Neural crest cell (in vitro differentiated cells): ENCODE measurements at regions not wholly inside any gene's neighbourhood (a gene's known extent, or its start where the extent isn't known, plus 50 kb on each side); places are given as distances from the start of the nearest gene placed in this dataset.

Experiments used
- DNase-seq: peaks from one replicate; pipeline ENCODE4 v3.0.0; 2021; ENCODE audit warnings: low read depth, mixed read lengths, low spot score
- H3K27ac Mint-ChIP-seq: one replicate; pipeline ENCODE4 v1.8.0; 2021; ENCODE audit warnings: mild to moderate bottlenecking, mixed read lengths; ENCODE audit not compliant: unreplicated experiment
- H3K27me3 Mint-ChIP-seq: 2 replicates; pipeline ENCODE4 v1.8.0; 2021; ENCODE audit warnings: low read depth, mild to moderate bottlenecking, mixed read lengths
- H3K36me3 Mint-ChIP-seq: 2 replicates; pipeline ENCODE4 v1.8.0; 2021; ENCODE audit warnings: low read depth, mild to moderate bottlenecking, mixed read lengths
- H3K4me1 Mint-ChIP-seq: 2 replicates; pipeline ENCODE4 v1.8.0; 2021; ENCODE audit warnings: mixed read lengths
- H3K4me3 Mint-ChIP-seq: one replicate; pipeline ENCODE4 v1.8.0; 2021; ENCODE audit warnings: mild to moderate bottlenecking, mixed read lengths
- H3K9me3 Mint-ChIP-seq: 2 replicates; pipeline ENCODE4 v1.8.0; 2021; ENCODE audit warnings: mixed read lengths
- CTCF ChIP-seq: fragments of 200-600 bp; sonication (generic); conservative IDR thresholded peaks from 2 replicates; pipeline ENCODE4 v1.5.0; 2021; ENCODE audit warnings: antibody characterized with exemption, mild to moderate bottlenecking

GRCh38 chr19:30743011-30743410, 370.8 kb downstream of the ZNF536 start:
- no peak overlapping the region for H3K27ac Mint-ChIP-seq
- no peak overlapping the region for H3K4me3 Mint-ChIP-seq
- no peak for DNase-seq
- TF ChIP-seq CTCF, result no peak
- peaks cover 23% of the 10 kb centered on the region for H3K27me3 Mint-ChIP-seq
- H3K4me1 Mint-ChIP-seq, result no peaks in the 10 kb centered on the region
- no peaks in the 10 kb centered on the region for H3K9me3 Mint-ChIP-seq
- no peaks in the 10 kb centered on the region for H3K36me3 Mint-ChIP-seq

- no peaks in the 10 kb centered on the region for H3K36me3 Mint-ChIP-seq
- H3K27me3 Mint-ChIP-seq, result peaks cover 23% of the 10 kb centered on the region
- no peaks in the 10 kb centered on the region for H3K9me3 Mint-ChIP-seq
- H3K4me1 Mint-ChIP-seq, result no peaks in the 10 kb centered on the region
- H3K4me3 Mint-ChIP-seq, result no peak overlapping the region
- no peak for TF ChIP-seq CTCF
- DNase-seq, result no peak
- H3K27ac Mint-ChIP-seq, result no peak overlapping the region
These were observed 370.3 kb downstream of the ZNF536 start for GRCh38 chr19:30742406-30742938.

GRCh38 chr19:30741566-30741965, 369.4 kb downstream of the ZNF536 start:
- H3K9me3 Mint-ChIP-seq, result no peaks in the 10 kb centered on the region
- no peaks in the 10 kb centered on the region for H3K36me3 Mint-ChIP-seq
- no peaks in the 10 kb centered on the region for H3K4me1 Mint-ChIP-seq
- DNase-seq, result no peak
- no peak overlapping the region for H3K27ac Mint-ChIP-seq
- H3K4me3 Mint-ChIP-seq, result no peak overlapping the region
- H3K27me3 Mint-ChIP-seq, result peaks cover 25% of the 10 kb centered on the region
- no peak for TF ChIP-seq CTCF

- no peak overlapping the region for H3K27ac Mint-ChIP-seq
These were observed 367.2 kb downstream of the ZNF536 start for GRCh38 chr19:30739394-30739793.

GRCh38 chr19:30738047-30738446, 365.9 kb downstream of the ZNF536 start:
- Mint-ChIP-seq H3K4me3 (no peak overlapping the region), H3K27me3 (peaks cover 16% of the 10 kb centered on the region), H3K36me3 (no peaks in the 10 kb centered on the region), H3K27ac (no peak overlapping the region), H3K9me3 (no peaks in the 10 kb centered on the region), H3K4me1 (peaks cover 11% of the 10 kb centered on the region)
- no peak for TF ChIP-seq CTCF
- no peak for DNase-seq

More at GRCh38 chr19:30739394-30739793, 367.2 kb downstream of the ZNF536 start:
- Mint-ChIP-seq H3K4me1 (peaks cover 5% of the 10 kb centered on the region), H3K36me3 (no peaks in the 10 kb centered on the region), H3K4me3 (no peak overlapping the region), H3K9me3 (no peaks in the 10 kb centered on the region), H3K27me3 (peaks cover 22% of the 10 kb centered on the region)
- no peak for TF ChIP-seq CTCF
- DNase-seq, result no peak
